H1 (cell line): ENCODE measurements at regions not wholly inside any gene's neighbourhood (a gene's known extent, or its start where the extent isn't known, plus 50 kb on each side); places are given as distances from the start of the nearest gene placed in this dataset.

Experiments used
- CTCF ChIA-PET: fragments of 300-600 bp; sonication (Branson Sonifier 250); formaldehyde crosslinking; loops from one replicate; lab custom pipeline; 2021; ENCODE audit not compliant: partially characterized antibody; lab: Charles Lee
- POLR2A ChIA-PET: fragments of 300-600 bp; sonication (Branson Sonifier 250); formaldehyde crosslinking; loops from one replicate; lab custom pipeline; 2021; ENCODE audit warnings: inconsistent platforms; ENCODE audit not compliant: partially characterized antibody; lab: Charles Lee
- DNase-seq, 2 experiments: peaks; one replicate each; pipeline versions ENCODE4 v3.0.0 to v3.0.0-alpha.2; 2010 to 2022; ENCODE audit warnings: low spot score in 2 of 2, low read depth in 1 of 2, mixed read lengths in 1 of 2
- FAIRE-seq: peaks from 2 replicates; lab custom pipeline; 2011; peaks lifted over from hg19 to GRCh38; lab: Jason Lieb, UNC
- H2AFZ ChIP-seq: 2 replicates; pipeline ENCODE4 v1.8.1; 2012; ENCODE audit warnings: low read length, inconsistent platforms
- H2AK5ac ChIP-seq: 2 replicates; pipeline ENCODE4 v1.6.1; 2013; ENCODE audit warnings: low read depth, low read length
- H2BK120ac ChIP-seq: replicated peaks from 2 replicates; pipeline ENCODE3; 2013; ENCODE audit warnings: low read depth, low read length, inconsistent platforms
- H2BK12ac ChIP-seq: 2 replicates; pipeline ENCODE4 v1.6.1; 2013; ENCODE audit warnings: low read depth, low read length
- H2BK15ac ChIP-seq: 2 replicates; pipeline ENCODE4 v1.6.1; 2013; ENCODE audit warnings: low read length
- H2BK20ac ChIP-seq: 2 replicates; pipeline ENCODE4 v1.6.1; 2013; ENCODE audit warnings: low read length
- H2BK5ac ChIP-seq: 2 replicates; pipeline ENCODE4 v1.6.1; 2013; ENCODE audit warnings: low read depth, low read length
- H3K14ac ChIP-seq: 2 replicates; pipeline ENCODE4 v1.6.1; 2013; ENCODE audit warnings: inconsistent platforms; ENCODE audit not compliant: insufficient read length
- H3K18ac ChIP-seq: 2 replicates; pipeline ENCODE4 v1.6.1; 2013; ENCODE audit warnings: low read length; ENCODE audit errors: extremely low read depth
- H3K23ac ChIP-seq: 2 replicates; pipeline ENCODE4 v1.6.1; 2013; ENCODE audit warnings: inconsistent platforms; ENCODE audit not compliant: insufficient read length
- H3K23me2 ChIP-seq: 2 replicates; pipeline ENCODE4 v1.6.1; 2013; ENCODE audit warnings: low read depth, low read length
- H3K27ac ChIP-seq: 2 replicates; pipeline ENCODE4 v1.6.1; 2011; ENCODE audit warnings: low read depth, low read length, inconsistent platforms
- H3K27me3 ChIP-seq, 4 experiments: replicated peaks in 1 of 4; 1 replicate in 1 of 4; 2 replicates in 3 of 4; pipeline versions ENCODE4 v1.6.1 to v1.8.1; 2011 to 2013; ENCODE audit warnings: low read length in 3 of 4, mild to moderate bottlenecking in 3 of 4, inconsistent platforms in 2 of 4, mixed read lengths in 2 of 4, moderate library complexity in 1 of 4; ENCODE audit not compliant: control insufficient read depth in 3 of 4, insufficient read depth in 3 of 4; ENCODE audit errors: extremely low read depth in 1 of 4
- H3K36me3 ChIP-seq, 4 experiments: 2 replicates each; pipeline versions ENCODE4 v1.6.1 to v1.8.1; 2011 to 2013; ENCODE audit warnings: mild to moderate bottlenecking in 4 of 4, low read length in 3 of 4, moderate library complexity in 2 of 4, control low read depth in 1 of 4, inconsistent platforms in 1 of 4; ENCODE audit not compliant: insufficient read depth in 4 of 4, control insufficient read depth in 2 of 4
- H3K4ac ChIP-seq: replicated peaks from 2 replicates; pipeline ENCODE3; 2013; ENCODE audit warnings: low read length, low read depth, mixed read lengths, inconsistent platforms; ENCODE audit not compliant: insufficient read length
- H3K4me1 ChIP-seq, 4 experiments: replicated peaks in 1 of 4; 1 replicate in 1 of 4; 2 replicates in 3 of 4; pipeline versions ENCODE4 v1.6.1 to v1.8.1; 2011 to 2013; ENCODE audit warnings: low read length in 3 of 4, inconsistent platforms in 2 of 4, mixed read lengths in 1 of 4; ENCODE audit not compliant: insufficient read depth in 4 of 4, control insufficient read depth in 3 of 4
- H3K4me2 ChIP-seq, 2 experiments: 2 replicates each; pipeline versions ENCODE4 v1.6.1 to v1.8.1; 2011 to 2013; ENCODE audit warnings: low read depth in 2 of 2, low read length in 2 of 2, control low read depth in 1 of 2, inconsistent platforms in 1 of 2, mild to moderate bottlenecking in 1 of 2; ENCODE audit not compliant: insufficient read depth in 1 of 2
- H3K4me3 ChIP-seq, 4 experiments: fragments of 200-600, 300-600 bp in 1 of 4; sonication (generic), shearing (Covaris generic), sonication (Bioruptor Twin) in 1 of 4; 2 replicates each; pipeline versions ENCODE4 v1.5.1 to v1.8.1; 2011 to 2016; ENCODE audit warnings: low read length in 4 of 4, low read depth in 3 of 4, control low read depth in 2 of 4, inconsistent platforms in 2 of 4, mild to moderate bottlenecking in 2 of 4, mixed read lengths in 1 of 4, moderate library complexity in 1 of 4; ENCODE audit not compliant: insufficient read depth in 2 of 4; ENCODE audit errors: extremely low read depth in 1 of 4
- H3K56ac ChIP-seq: replicated peaks from 2 replicates; pipeline ENCODE3; 2013; ENCODE audit warnings: low read depth, mild to moderate bottlenecking, mixed read lengths, low read length, inconsistent platforms; ENCODE audit not compliant: insufficient read length
- H3K79me1 ChIP-seq: 2 replicates; pipeline ENCODE4 v1.6.1; 2013; ENCODE audit warnings: low read depth, low read length, control low read depth
- H3K79me2 ChIP-seq, 2 experiments: 2 replicates each; pipeline versions ENCODE4 v1.6.1 to v1.8.1; 2012 to 2013; ENCODE audit warnings: low read length in 2 of 2, mild to moderate bottlenecking in 2 of 2, inconsistent platforms in 1 of 2; ENCODE audit not compliant: insufficient read depth in 2 of 2, control insufficient read depth in 1 of 2
- H3K9ac ChIP-seq, 4 experiments: replicated peaks in 1 of 4; 1 replicate in 1 of 4; 2 replicates in 3 of 4; pipeline versions ENCODE4 v1.6.1 to v1.8.1; 2011 to 2013; ENCODE audit warnings: low read depth in 3 of 4, low read length in 3 of 4, control low read depth in 2 of 4, mild to moderate bottlenecking in 2 of 4, moderate library complexity in 2 of 4, inconsistent platforms in 1 of 4; ENCODE audit errors: extremely low read depth in 1 of 4
- H3K9me3 ChIP-seq, 2 experiments: 2 replicates each; pipeline versions ENCODE4 v1.6.1 to v1.8.1; 2012 to 2013; ENCODE audit warnings: mild to moderate bottlenecking in 2 of 2, moderate library complexity in 2 of 2, control low read depth in 1 of 2, inconsistent platforms in 1 of 2, low read depth in 1 of 2, low read length in 1 of 2, mixed read lengths in 1 of 2; ENCODE audit not compliant: insufficient read depth in 2 of 2
- H4K20me1 ChIP-seq, 2 experiments: replicated peaks in 1 of 2; 2 replicates each; pipeline versions ENCODE3 to v1.8.1; 2011 to 2013; ENCODE audit warnings: inconsistent platforms in 2 of 2, low read length in 2 of 2, mild to moderate bottlenecking in 1 of 2; ENCODE audit not compliant: insufficient read depth in 2 of 2, control insufficient read depth in 1 of 2
- H4K5ac ChIP-seq: 2 replicates; pipeline ENCODE4 v1.6.1; 2013; ENCODE audit warnings: low read length, low read depth, mixed read lengths, inconsistent platforms; ENCODE audit not compliant: insufficient read length
- H4K8ac ChIP-seq: 2 replicates; pipeline ENCODE4 v1.8.0; 2013; ENCODE audit warnings: mild to moderate bottlenecking, moderate library complexity, low read length, inconsistent platforms; ENCODE audit not compliant: insufficient read depth; ENCODE audit errors: extremely low read depth
- H4K91ac ChIP-seq: replicated peaks from 2 replicates; pipeline ENCODE3; 2013; ENCODE audit warnings: low read length, mixed read lengths, inconsistent platforms; ENCODE audit not compliant: insufficient read length
- ASH2L ChIP-seq: fragments of 200-600, 300-600 bp; sonication (generic); IDR thresholded peaks from one replicate; pipeline ENCODE4 v1.7.1; 2017; ENCODE audit warnings: low read length
- CBX5 ChIP-seq: fragments of 300-800, 300-1000 bp; sonication (generic); IDR thresholded peaks from 2 replicates; pipeline ENCODE4 v1.7.1; 2016; ENCODE audit warnings: antibody characterized with exemption, low read length, low read depth
- CEBPB ChIP-seq: IDR thresholded peaks from 2 replicates; pipeline ENCODE4 v1.6.1; 2012; ENCODE audit warnings: low read depth, low read length
- HDAC6 ChIP-seq: IDR thresholded peaks from one replicate; pipeline ENCODE4 v1.7.1; 2012; ENCODE audit warnings: low read depth, mild to moderate bottlenecking, inconsistent platforms, low read length, moderate library complexity
- KDM4A ChIP-seq: IDR thresholded peaks from one replicate; pipeline ENCODE4 v1.7.1; 2012; ENCODE audit warnings: low read depth, mild to moderate bottlenecking, moderate library complexity, low read length, inconsistent platforms; ENCODE audit not compliant: severe bottlenecking
- KDM5A ChIP-seq: fragments of 200-600 bp; IDR thresholded peaks from 2 replicates; pipeline ENCODE4 v1.7.1; 2012; ENCODE audit warnings: mild to moderate bottlenecking, low read length, inconsistent platforms, mixed read lengths
- TAF7 ChIP-seq: optimal IDR thresholded peaks from 2 replicates; pipeline ENCODE3; 2011; ENCODE audit warnings: low read depth, mild to moderate bottlenecking, inconsistent platforms, low read length, moderate library complexity, borderline replicate concordance
- TF ChIP-seq, protein P1 (sequence below): IDR thresholded peaks from 2 replicates; pipeline ENCODE4 v1.6.1; 2012; ENCODE audit warnings: inconsistent platforms

DNA sequence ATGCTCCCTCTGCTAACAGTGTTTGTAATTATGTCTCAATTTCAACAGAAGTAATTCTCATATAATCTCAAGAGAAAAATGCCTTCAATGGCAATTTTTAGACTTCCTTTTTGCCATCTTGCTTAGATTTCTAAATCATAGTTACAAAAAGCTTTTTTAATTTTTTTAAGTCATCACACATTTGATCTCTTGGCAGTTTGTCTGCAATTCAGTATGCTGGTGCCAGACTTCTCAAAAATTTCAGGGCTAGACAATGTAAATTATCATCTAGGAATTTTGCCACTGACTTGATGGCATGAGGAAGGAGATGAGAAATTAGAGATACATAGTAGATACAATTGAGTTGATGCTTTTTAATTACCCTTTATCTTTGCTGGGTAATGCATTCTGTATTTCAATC, 1176.7 kb upstream of the CNTN5 start:
- Histone ChIP-seq H3K9ac (no peak overlapping the region), H3K36me3 (no peaks in the 10 kb centered on the region), H3K4me2 (no peak overlapping the region), H3K27ac (no peak overlapping the region), H4K8ac (no peak overlapping the region), H2AK5ac (no peak overlapping the region), H2BK120ac (no peak overlapping the region), H3K79me2 (no peaks in the 10 kb centered on the region), H2BK12ac (no peak overlapping the region), H2AFZ (no peak overlapping the region), H3K23ac (no peak overlapping the region), H2BK5ac (no peak overlapping the region), H3K23me2 (no peaks in the 10 kb centered on the region), H4K20me1 (no peaks in the 10 kb centered on the region), H3K4ac (no peak overlapping the region), H3K14ac (no peak overlapping the region), H2BK15ac (no peak overlapping the region), H3K4me3 (no peak overlapping the region), H3K56ac (no peak overlapping the region), H2BK20ac (no peak overlapping the region), H3K4me1 (no peaks in the 10 kb centered on the region), H3K27me3 (no peaks in the 10 kb centered on the region), H3K9me3 (no peaks in the 10 kb centered on the region), H4K91ac (no peak overlapping the region), H4K5ac (no peak overlapping the region), H3K79me1 (no peaks in the 10 kb centered on the region), H3K18ac (no peak overlapping the region)
- ChIA-PET CTCF (no interaction called here), POLR2A (no interaction called here)
- no peak for TF ChIP-seq KDM5A
- TF ChIP-seq KDM4A: no peak
- TF ChIP-seq, protein P1, sequence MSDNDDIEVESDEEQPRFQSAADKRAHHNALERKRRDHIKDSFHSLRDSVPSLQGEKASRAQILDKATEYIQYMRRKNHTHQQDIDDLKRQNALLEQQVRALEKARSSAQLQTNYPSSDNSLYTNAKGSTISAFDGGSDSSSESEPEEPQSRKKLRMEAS: no peak
- no peak for TF ChIP-seq CBX5
- TF ChIP-seq ASH2L: no peak
- TF ChIP-seq HDAC6: no peak
- no peak for TF ChIP-seq CEBPB
- no peak for TF ChIP-seq TAF7
- DNase-seq (no peak), FAIRE-seq (no peak)
